Activated naive CD4-positive, alpha-beta T cell treated with anti-CD3 and anti-CD28 coated beads for 36 hours (primary cell): ENCODE measurements at regions not wholly inside any gene's neighbourhood (a gene's known extent, or its start where the extent isn't known, plus 50 kb on each side); places are given as distances from the start of the nearest gene placed in this dataset.

Experiments
- CTCF ChIA-PET: fragments of 350-600 bp; sonication (Branson Sonifier 250); formaldehyde crosslinking; loops from one replicate; lab custom pipeline; 2021; ENCODE audit warnings: antibody characterized with exemption; lab: Charles Lee
- DNase-seq: peaks from one replicate; pipeline ENCODE4 v3.0.0-alpha.2; 2020
- H3K27ac Mint-ChIP-seq: one replicate; pipeline ENCODE4 v1.8.0; 2021; ENCODE audit warnings: mild to moderate bottlenecking, mixed read lengths
- H3K27me3 Mint-ChIP-seq: one replicate; pipeline ENCODE4 v1.8.0; 2021; ENCODE audit warnings: low read depth, mixed read lengths
- H3K36me3 Mint-ChIP-seq: one replicate; pipeline ENCODE4 v1.8.0; 2021; ENCODE audit warnings: low read depth, mixed read lengths
- H3K4me1 Mint-ChIP-seq: one replicate; pipeline ENCODE4 v1.8.0; 2021; ENCODE audit warnings: low read depth, mixed read lengths
- H3K4me3 Mint-ChIP-seq: one replicate; pipeline ENCODE4 v1.8.0; 2021; ENCODE audit warnings: mild to moderate bottlenecking, moderate library complexity, mixed read lengths
- H3K9me3 Mint-ChIP-seq: one replicate; pipeline ENCODE4 v1.8.0; 2021; ENCODE audit warnings: mixed read lengths
- intact Hi-C: fragments of 100-400 bp; cut with micrococcal nuclease; formaldehyde crosslinking; loops from one replicate; pipeline ENCODE4 v1.15.1; 2023

- Mint-ChIP-seq H3K4me1 (no peaks in the 10 kb centered on the region), H3K4me3 (no peak overlapping the region), H3K27me3 (peaks cover 7% of the 10 kb centered on the region), H3K9me3 (no peaks in the 10 kb centered on the region), H3K27ac (no peak overlapping the region), H3K36me3 (no peaks in the 10 kb centered on the region)
- intact Hi-C loops, result no loop called here
- CTCF ChIA-PET, result no interaction called here
- no peak for DNase-seq
These were observed 152.5 kb downstream of the CYP26B1 start for GRCh38 chr2:71995067-71995665.

GRCh38 chr2:71992036-71992435 lies 155.6 kb downstream of the CYP26B1 start:
- Mint-ChIP-seq H3K27ac (no peak overlapping the region), H3K27me3 (no peaks in the 10 kb centered on the region), H3K4me1 (no peaks in the 10 kb centered on the region), H3K9me3 (no peaks in the 10 kb centered on the region), H3K36me3 (no peaks in the 10 kb centered on the region), H3K4me3 (no peak overlapping the region)
- DNase-seq, result no peak
- CTCF ChIA-PET, result no interaction called here
- intact Hi-C loops, result no loop called here

- CTCF ChIA-PET, result no interaction called here
- H3K4me1 Mint-ChIP-seq, result no peaks in the 10 kb centered on the region
- H3K36me3 Mint-ChIP-seq, result no peaks in the 10 kb centered on the region
- H3K27ac Mint-ChIP-seq, result no peak overlapping the region
- DNase-seq, result no peak
- no peak overlapping the region for H3K4me3 Mint-ChIP-seq
- intact Hi-C loops, result no loop called here
- H3K27me3 Mint-ChIP-seq, result no peaks in the 10 kb centered on the region
- no peaks in the 10 kb centered on the region for H3K9me3 Mint-ChIP-seq
These were observed 156.3 kb downstream of the CYP26B1 start for GRCh38 chr2:71991397-71991796.

DNA sequence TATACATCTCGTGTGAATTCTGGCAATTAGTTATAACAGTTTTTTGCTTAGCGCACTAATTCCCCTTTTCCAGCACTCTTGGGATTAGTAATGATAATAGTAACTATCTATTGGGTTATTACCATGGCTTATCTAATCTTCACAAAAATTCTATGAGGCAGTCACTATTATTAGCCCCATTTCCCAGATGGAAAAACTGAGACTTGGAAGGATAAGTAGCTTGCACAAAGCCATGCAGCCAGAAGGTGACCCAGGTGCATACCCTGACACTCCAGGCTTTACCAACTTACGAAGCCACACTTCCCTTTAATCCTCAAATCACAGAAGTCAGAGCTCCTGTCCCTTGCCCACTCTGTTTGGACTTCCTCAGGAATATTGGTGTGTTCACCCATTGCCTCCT lies 156.8 kb downstream of the CYP26B1 start:
- CTCF ChIA-PET, result no interaction called here

DNA sequence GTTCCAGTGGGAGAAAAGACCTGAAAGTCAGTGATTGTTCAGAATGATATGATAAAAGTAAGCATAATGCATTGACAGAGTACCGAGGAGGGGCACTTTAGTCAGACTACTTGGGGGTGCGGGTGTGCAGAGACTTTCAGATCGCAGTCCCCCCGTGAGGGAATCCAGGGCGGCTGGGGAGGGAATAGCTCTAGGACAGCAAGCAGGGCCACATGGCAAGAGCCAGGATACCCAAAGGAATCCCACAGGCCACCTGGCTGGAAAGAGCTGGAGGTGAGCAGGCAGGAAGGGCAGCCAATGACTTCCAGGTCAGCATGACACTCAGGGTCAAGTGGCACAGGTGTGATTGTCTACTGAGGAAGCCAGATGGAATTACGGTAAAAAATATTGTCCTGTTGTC lies 157.5 kb downstream of the CYP26B1 start:
- no peak overlapping the region for H3K4me3 Mint-ChIP-seq
- DNase-seq, result no peak
- intact Hi-C loops, result no loop called here
- no peaks in the 10 kb centered on the region for H3K36me3 Mint-ChIP-seq
- no peaks in the 10 kb centered on the region for H3K9me3 Mint-ChIP-seq
- CTCF ChIA-PET, result no interaction called here
- peaks cover 4% of the 10 kb centered on the region for H3K27me3 Mint-ChIP-seq
- H3K27ac Mint-ChIP-seq, result no peak overlapping the region
- H3K4me1 Mint-ChIP-seq, result no peaks in the 10 kb centered on the region

More for the DNA sequence above, 156.8 kb downstream of the CYP26B1 start:
- Mint-ChIP-seq H3K9me3 (no peaks in the 10 kb centered on the region), H3K36me3 (no peaks in the 10 kb centered on the region), H3K4me3 (no peak overlapping the region), H3K4me1 (no peaks in the 10 kb centered on the region), H3K27me3 (no peaks in the 10 kb centered on the region), H3K27ac (no peak overlapping the region)
- intact Hi-C loops, result no loop called here
- DNase-seq, result no peak

GRCh38 chr2:71989671-71990070 lies 158.0 kb downstream of the CYP26B1 start:
- intact Hi-C loops, result no loop called here
- H3K4me3 Mint-ChIP-seq, result no peak overlapping the region
- H3K4me1 Mint-ChIP-seq, result no peaks in the 10 kb centered on the region
- no peaks in the 10 kb centered on the region for H3K9me3 Mint-ChIP-seq
- DNase-seq, result no peak
- CTCF ChIA-PET, result no interaction called here
- H3K36me3 Mint-ChIP-seq, result no peaks in the 10 kb centered on the region
- no peak overlapping the region for H3K27ac Mint-ChIP-seq
- peaks cover 4% of the 10 kb centered on the region for H3K27me3 Mint-ChIP-seq

- Mint-ChIP-seq H3K9me3 (no peaks in the 10 kb centered on the region), H3K27me3 (peaks cover 4% of the 10 kb centered on the region), H3K4me1 (no peaks in the 10 kb centered on the region), H3K4me3 (no peak overlapping the region), H3K27ac (no peak overlapping the region), H3K36me3 (no peaks in the 10 kb centered on the region)
- CTCF ChIA-PET, result no interaction called here
- no peak for DNase-seq
- intact Hi-C loops, result no loop called here
These were observed 159.5 kb downstream of the CYP26B1 start for GRCh38 chr2:71988170-71988569.

DNA sequence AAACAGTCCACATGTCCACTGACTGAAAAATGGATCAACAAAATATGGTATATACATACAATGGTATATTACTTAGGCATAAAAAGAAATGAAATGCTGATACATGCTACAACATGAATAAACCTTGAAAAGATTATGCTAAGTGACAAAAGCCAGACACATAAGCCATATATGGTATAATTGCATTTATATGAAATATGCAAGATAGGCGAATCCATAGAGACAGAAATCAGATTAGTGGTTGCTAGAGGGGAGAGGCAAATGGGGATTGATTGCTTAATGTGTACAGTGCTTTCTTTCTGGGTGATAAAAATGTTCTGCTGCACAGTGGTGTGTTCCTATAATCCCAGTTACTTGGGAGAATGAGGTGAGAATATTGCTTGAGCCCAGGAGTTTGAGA lies 171.0 kb downstream of the CYP26B1 start:
- CTCF ChIA-PET, result no interaction called here
- H3K27me3 Mint-ChIP-seq, result peaks cover 14% of the 10 kb centered on the region
- H3K4me1 Mint-ChIP-seq, result no peaks in the 10 kb centered on the region
- no peak for DNase-seq
- no peak overlapping the region for H3K4me3 Mint-ChIP-seq
- intact Hi-C loops, result no loop called here
- H3K9me3 Mint-ChIP-seq, result peaks cover 2% of the 10 kb centered on the region
- no peak overlapping the region for H3K27ac Mint-ChIP-seq
- no peaks in the 10 kb centered on the region for H3K36me3 Mint-ChIP-seq

DNA sequence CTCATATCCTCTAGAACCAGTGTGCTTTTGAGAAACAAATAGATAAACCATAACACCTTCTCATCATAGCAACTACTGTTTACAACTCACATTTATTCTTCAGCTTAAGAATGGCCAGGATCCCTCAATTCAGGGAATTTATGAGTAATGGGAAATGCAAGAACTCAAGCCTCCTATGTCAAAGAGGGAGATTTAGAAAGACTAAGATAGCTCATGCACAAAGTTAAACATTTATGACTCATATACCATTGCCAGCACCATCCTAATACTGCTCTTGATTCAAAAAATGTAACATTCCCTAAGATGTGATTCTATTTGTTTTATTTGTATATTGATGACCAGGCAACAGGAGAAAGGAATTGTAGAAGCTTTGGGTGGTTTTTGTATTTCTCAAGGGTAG lies 172.8 kb downstream of the CYP26B1 start:
- Mint-ChIP-seq H3K4me1 (no peaks in the 10 kb centered on the region), H3K9me3 (peaks cover 2% of the 10 kb centered on the region), H3K27me3 (peaks cover 16% of the 10 kb centered on the region), H3K27ac (no peak overlapping the region), H3K4me3 (no peak overlapping the region), H3K36me3 (no peaks in the 10 kb centered on the region)
- intact Hi-C loops, result no loop called here
- CTCF ChIA-PET, result no interaction called here
- no peak for DNase-seq

DNA sequence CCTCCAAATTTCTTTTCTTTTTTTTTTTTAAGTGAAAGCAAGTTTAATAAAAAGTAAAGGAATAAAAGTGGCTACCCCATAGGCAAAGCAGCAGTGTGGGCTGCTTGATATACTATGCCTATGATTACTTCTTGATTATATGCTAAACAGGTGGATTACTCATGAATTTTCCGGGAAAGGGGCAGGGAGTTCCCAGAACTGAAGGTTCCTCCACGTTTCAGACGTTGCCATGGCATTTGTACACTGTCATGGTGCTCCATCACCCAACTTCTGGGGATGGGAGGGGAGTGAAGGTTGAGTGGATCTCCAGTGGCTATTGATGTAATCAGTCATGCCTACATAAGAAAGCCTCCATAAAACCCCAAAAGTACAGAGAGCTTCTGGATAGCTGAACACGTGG lies 176.2 kb downstream of the CYP26B1 start:
- intact Hi-C loops, result no loop called here
- Mint-ChIP-seq H3K27me3 (peaks cover 25% of the 10 kb centered on the region), H3K36me3 (no peaks in the 10 kb centered on the region), H3K27ac (no peak overlapping the region), H3K4me3 (no peak overlapping the region), H3K4me1 (no peaks in the 10 kb centered on the region), H3K9me3 (no peaks in the 10 kb centered on the region)
- CTCF ChIA-PET, result interaction anchor here (1.5 kb wide), 1 partner anchor 48 kb away, joined by 6 read pairs; no protein-coding TSS in a partner anchor
- no peak for DNase-seq

DNA sequence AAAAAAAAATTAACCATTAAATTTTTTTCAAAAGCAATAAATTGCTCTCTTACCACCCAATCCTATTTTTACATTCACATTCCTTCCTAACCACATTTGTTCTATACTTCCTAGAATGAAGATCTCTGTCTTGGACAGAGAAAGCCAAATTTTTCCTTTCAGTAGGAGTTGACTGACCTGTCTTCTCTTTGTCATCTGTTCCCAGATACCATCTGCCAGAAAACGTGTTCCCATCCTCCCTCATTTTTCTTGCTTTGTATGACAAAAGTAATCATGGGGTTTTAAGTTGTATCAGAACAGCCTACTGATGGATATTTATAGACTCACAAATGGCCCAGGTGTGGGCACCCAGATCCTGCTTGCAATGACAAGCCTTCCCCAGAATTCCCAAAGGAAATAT lies 182.1 kb downstream of the CYP26B1 start:
- no peaks in the 10 kb centered on the region for H3K4me1 Mint-ChIP-seq
- H3K27me3 Mint-ChIP-seq, result peaks cover 15% of the 10 kb centered on the region
- peaks cover 2% of the 10 kb centered on the region for H3K9me3 Mint-ChIP-seq
- H3K4me3 Mint-ChIP-seq, result no peak overlapping the region
- H3K36me3 Mint-ChIP-seq, result no peaks in the 10 kb centered on the region
- intact Hi-C loops, result no loop called here
- CTCF ChIA-PET, result no interaction called here
- H3K27ac Mint-ChIP-seq, result no peak overlapping the region
- DNase-seq, result no peak

GRCh38 chr2:71962911-71963694 lies 184.6 kb downstream of the CYP26B1 start:
- DNase-seq, result no peak
- Mint-ChIP-seq H3K36me3 (no peaks in the 10 kb centered on the region), H3K27ac (no peak overlapping the region), H3K27me3 (peaks cover 10% of the 10 kb centered on the region), H3K4me3 (no peak overlapping the region), H3K9me3 (peaks cover 16% of the 10 kb centered on the region), H3K4me1 (no peaks in the 10 kb centered on the region)
- intact Hi-C loops, result no loop called here
- CTCF ChIA-PET, result interaction anchor here (1.3 kb wide), 1 partner anchor 22 kb away, joined by 3 read pairs; no protein-coding TSS in a partner anchor

DNA sequence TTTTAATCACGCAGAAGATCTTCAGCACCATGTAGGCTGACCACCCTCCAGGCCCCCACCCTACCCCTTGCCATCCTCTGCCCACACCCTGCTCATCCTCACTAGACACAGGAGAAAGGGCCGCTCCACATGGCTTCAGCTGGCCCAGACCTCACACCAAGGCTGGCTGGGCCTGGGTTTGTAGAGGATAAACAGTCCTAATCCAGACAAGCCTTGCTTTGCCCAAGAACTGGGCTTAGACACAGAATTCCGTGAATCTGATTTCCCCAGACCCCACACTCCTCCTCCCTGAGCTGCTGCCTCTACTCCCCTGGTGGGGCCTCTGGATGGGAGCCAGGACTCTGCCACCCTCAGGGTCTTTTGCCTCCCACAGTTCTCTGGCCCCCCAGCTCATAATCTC lies 185.3 kb downstream of the CYP26B1 start:
- no peak for DNase-seq
- Mint-ChIP-seq H3K27me3 (peaks cover 6% of the 10 kb centered on the region), H3K4me1 (no peaks in the 10 kb centered on the region), H3K36me3 (no peaks in the 10 kb centered on the region), H3K27ac (no peak overlapping the region), H3K9me3 (peaks cover 22% of the 10 kb centered on the region), H3K4me3 (no peak overlapping the region)
- CTCF ChIA-PET, result interaction anchor here (1.3 kb wide), 1 partner anchor 21 kb away, joined by 3 read pairs; no protein-coding TSS in a partner anchor
- intact Hi-C loops, result no loop called here
